Dedifferentiated amniotic fluid mesenchymal stem cell (primary cell): ENCODE measurements at regions not wholly inside any gene's neighbourhood (a gene's known extent, or its start where the extent isn't known, plus 50 kb on each side); places are given as distances from the start of the nearest gene placed in this dataset.

ENCODE experiments used
- DNase-seq: peaks from one replicate; pipeline ENCODE4 v3.0.0-alpha.2; 2016; ENCODE audit errors: extremely low spot score

GRCh38 chr3:117887031-117887430 lies 1147.6 kb downstream of the IGSF11 start:
- DNase-seq, result no peak

- DNase-seq, result no peak
Measured at GRCh38 chr3:117887901-117888300, 1146.7 kb downstream of the IGSF11 start.

GRCh38 chr3:117892431-117892841 lies 1142.2 kb downstream of the IGSF11 start:
- peak; percentile 45 for DNase-seq

GRCh38 chr3:117893001-117893400 lies 1141.6 kb downstream of the IGSF11 start:
- DNase-seq, result no peak

GRCh38 chr3:117893638-117894037 lies 1141.0 kb downstream of the IGSF11 start:
- no peak for DNase-seq

GRCh38 chr3:117898722-117899522 lies 1135.7 kb downstream of the IGSF11 start:
- DNase-seq, result no peak

GRCh38 chr3:117903226-117903625 lies 1131.4 kb downstream of the IGSF11 start:
- DNase-seq, result peak; percentile 88

GRCh38 chr3:117910820-117911521 lies 1123.7 kb downstream of the IGSF11 start:
- DNase-seq, result no peak

- no peak for DNase-seq
Measured at GRCh38 chr3:117912352-117912751, 1122.3 kb downstream of the IGSF11 start.

- no peak for DNase-seq
Measured at GRCh38 chr3:117914540-117915100, 1120.0 kb downstream of the IGSF11 start.

- no peak for DNase-seq
Measured at GRCh38 chr3:117916839-117917238, 1117.8 kb downstream of the IGSF11 start.

GRCh38 chr3:117919621-117920020 lies 1115.0 kb downstream of the IGSF11 start:
- no peak for DNase-seq

- no peak for DNase-seq
Measured at GRCh38 chr3:117920253-117920898, 1114.3 kb downstream of the IGSF11 start.

GRCh38 chr3:117921411-117921810 lies 1113.2 kb downstream of the IGSF11 start:
- DNase-seq, result no peak

GRCh38 chr3:117922039-117922438 lies 1112.6 kb downstream of the IGSF11 start:
- DNase-seq, result no peak

- no peak for DNase-seq
Measured at GRCh38 chr3:117926819-117927218, 1107.8 kb downstream of the IGSF11 start.

- DNase-seq, result no peak
Measured at GRCh38 chr3:117927825-117928224, 1106.8 kb downstream of the IGSF11 start.

- no peak for DNase-seq
Measured at GRCh38 chr3:117928836-117929235, 1105.8 kb downstream of the IGSF11 start.

GRCh38 chr3:117932441-117932840 lies 1102.2 kb downstream of the IGSF11 start:
- DNase-seq, result no peak

GRCh38 chr3:117936159-117936558 lies 1098.5 kb downstream of the IGSF11 start:
- no peak for DNase-seq

- no peak for DNase-seq
Measured at GRCh38 chr3:117938974-117939373, 1095.7 kb downstream of the IGSF11 start.

- no peak for DNase-seq
Measured at GRCh38 chr3:117939425-117940027, 1095.1 kb downstream of the IGSF11 start.
